ENCODE measurements at regions not wholly inside any gene's neighbourhood (a gene's known extent, or its start where the extent isn't known, plus 50 kb on each side); places are given as distances from the start of the nearest gene placed in this dataset.

DNA sequence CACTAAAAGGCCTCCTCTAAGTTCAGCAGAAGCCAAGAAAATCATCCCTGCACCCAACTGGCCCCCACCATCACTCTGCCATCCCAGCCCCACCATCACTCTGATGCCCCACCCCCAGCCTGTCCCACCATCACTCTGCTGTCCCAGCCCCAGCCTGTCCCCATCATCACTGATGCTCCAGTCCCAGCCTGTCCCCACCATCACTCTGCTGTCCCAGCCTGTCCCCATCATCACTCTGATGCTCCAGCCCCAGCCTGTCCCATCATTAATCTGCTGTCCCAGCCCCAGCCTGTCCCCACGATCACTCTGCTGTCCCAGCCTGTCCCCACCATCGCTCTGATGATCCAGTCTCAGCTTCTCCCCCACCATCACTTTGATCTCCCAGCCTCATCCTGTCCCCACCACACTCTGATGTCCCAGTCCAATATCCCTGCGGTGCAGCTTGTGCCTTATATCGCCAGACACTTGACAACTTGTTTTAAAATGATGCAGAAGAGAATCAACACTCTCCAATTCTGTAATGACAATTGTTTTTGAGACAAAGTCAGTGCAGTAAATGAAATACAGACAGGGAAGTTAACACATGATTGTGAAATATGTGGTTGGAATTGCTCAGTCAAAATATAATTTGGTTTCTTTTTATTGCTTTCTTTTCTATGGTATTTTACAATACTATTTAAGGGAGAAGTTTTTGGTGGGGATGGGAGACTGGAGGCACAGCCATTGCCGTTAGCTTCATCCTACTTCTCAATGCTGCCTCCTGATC is 100.8 kb downstream of the TNFAIP3 start:
- DNase-seq (no peak), ATAC-seq (no peak)
- Histone ChIP-seq H3K27me3 (no peaks in the 10 kb centered on the region), H3K4me3 (no peak overlapping the region), H3K4me1 (no peaks in the 10 kb centered on the region), H3K9me3 (no peaks in the 10 kb centered on the region), H3K27ac (no peak overlapping the region), H3K36me3 (no peaks in the 10 kb centered on the region)
- in situ Hi-C loops (cut with MboI; ENCODE audit: low sequenced_read_pairs in 4 of 4), result no loop called here
- TF ChIP-seq, protein P1, sequence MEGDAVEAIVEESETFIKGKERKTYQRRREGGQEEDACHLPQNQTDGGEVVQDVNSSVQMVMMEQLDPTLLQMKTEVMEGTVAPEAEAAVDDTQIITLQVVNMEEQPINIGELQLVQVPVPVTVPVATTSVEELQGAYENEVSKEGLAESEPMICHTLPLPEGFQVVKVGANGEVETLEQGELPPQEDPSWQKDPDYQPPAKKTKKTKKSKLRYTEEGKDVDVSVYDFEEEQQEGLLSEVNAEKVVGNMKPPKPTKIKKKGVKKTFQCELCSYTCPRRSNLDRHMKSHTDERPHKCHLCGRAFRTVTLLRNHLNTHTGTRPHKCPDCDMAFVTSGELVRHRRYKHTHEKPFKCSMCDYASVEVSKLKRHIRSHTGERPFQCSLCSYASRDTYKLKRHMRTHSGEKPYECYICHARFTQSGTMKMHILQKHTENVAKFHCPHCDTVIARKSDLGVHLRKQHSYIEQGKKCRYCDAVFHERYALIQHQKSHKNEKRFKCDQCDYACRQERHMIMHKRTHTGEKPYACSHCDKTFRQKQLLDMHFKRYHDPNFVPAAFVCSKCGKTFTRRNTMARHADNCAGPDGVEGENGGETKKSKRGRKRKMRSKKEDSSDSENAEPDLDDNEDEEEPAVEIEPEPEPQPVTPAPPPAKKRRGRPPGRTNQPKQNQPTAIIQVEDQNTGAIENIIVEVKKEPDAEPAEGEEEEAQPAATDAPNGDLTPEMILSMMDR (IDR thresholded peaks at IDR 0.05 in 4 of 5, conservative IDR thresholded peaks at IDR 0.05 in 1 of 5), result no peak
- no peak for TF ChIP-seq POLR2A (IDR thresholded peaks at IDR 0.05)
- intact Hi-C loops (cut with DNase I; ENCODE audit: low total_unique reads), result no loop called here

DNA sequence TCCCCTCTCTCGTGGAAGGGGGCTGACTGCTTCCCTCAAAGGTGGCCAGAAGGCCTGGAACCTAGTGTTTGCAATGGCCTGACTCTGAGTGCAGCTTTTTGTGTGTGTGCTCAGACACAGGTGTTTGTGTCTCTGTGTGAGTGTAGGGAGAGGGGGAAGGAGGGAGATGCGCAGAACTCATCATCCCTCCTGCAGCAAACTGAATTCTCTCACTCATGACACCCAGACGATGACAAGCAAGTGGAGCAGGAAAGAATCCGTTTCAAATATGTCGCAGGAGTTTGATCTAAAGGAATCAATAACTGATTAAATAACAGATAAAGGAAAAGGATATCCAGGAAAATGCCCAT is 101.4 kb downstream of the TNFAIP3 start:
- ATAC-seq (no peak), DNase-seq (no peak)
- Histone ChIP-seq H3K27ac (no peak overlapping the region), H3K4me3 (no peak overlapping the region), H3K4me1 (no peaks in the 10 kb centered on the region), H3K27me3 (no peaks in the 10 kb centered on the region), H3K9me3 (no peaks in the 10 kb centered on the region), H3K36me3 (no peaks in the 10 kb centered on the region)
- intact Hi-C loops (cut with DNase I; ENCODE audit: low total_unique reads) (no loop called here), in situ Hi-C loops (cut with MboI; ENCODE audit: low sequenced_read_pairs in 4 of 4) (no loop called here)
- TF ChIP-seq, protein P1 (IDR thresholded peaks at IDR 0.05 in 4 of 5, conservative IDR thresholded peaks at IDR 0.05 in 1 of 5), result no peak
- no peak for TF ChIP-seq POLR2A (IDR thresholded peaks at IDR 0.05)

DNA sequence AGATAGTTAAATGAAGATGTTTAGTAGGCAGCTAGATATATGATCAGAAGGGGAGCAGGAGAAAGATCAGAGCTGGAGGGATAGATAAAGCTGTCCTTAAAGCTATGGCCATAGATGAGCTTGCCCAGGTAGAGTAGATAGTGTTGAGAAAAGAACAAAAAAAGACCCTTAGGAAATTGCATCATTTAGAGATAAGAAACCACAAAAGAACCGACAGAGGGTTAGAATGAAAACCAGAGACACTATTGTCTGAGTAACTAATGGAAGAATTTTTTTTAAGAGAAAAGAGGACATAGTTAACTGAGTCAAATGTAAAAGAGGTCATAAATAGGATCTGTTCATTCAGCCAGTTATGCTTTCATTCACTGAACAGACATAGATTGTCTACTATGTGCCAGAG is 101.8 kb downstream of the TNFAIP3 start:
- in situ Hi-C loops (cut with MboI; ENCODE audit: low sequenced_read_pairs in 4 of 4) (no loop called here), intact Hi-C loops (cut with DNase I; ENCODE audit: low total_unique reads) (no loop called here)
- no peaks in the 10 kb centered on the region for H3K36me3 ChIP-seq
- no peak overlapping the region for H3K27ac ChIP-seq
- TF ChIP-seq POLR2A (IDR thresholded peaks at IDR 0.05), result no peak
- TF ChIP-seq, protein P1 (IDR thresholded peaks at IDR 0.05 in 4 of 5, conservative IDR thresholded peaks at IDR 0.05 in 1 of 5), result no peak
- ATAC-seq, result no peak
- no peak overlapping the region for H3K4me3 ChIP-seq
- no peak for DNase-seq
- no peaks in the 10 kb centered on the region for H3K9me3 ChIP-seq
- no peaks in the 10 kb centered on the region for H3K4me1 ChIP-seq
- H3K27me3 ChIP-seq, result no peaks in the 10 kb centered on the region

DNA sequence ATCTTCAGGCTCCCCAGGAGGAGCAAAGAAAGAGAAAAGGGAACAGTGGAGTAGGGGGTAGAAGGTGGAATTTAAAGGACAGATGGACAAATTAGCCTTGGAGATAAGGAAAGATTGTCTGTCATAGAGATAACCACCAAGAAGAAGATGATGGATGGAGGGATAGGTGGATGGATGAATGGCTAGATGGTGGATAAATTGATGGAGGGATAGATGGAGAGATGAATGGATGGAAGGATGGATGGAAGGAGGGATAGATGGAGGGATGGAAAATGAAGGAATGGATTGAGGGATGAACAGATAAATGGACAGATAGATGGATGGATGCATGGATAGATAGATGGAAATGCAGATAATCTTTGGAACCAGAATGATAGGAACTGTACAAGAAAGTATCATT is 102.8 kb downstream of the TNFAIP3 start:
- in situ Hi-C loops (cut with MboI; ENCODE audit: low sequenced_read_pairs in 4 of 4), result no loop called here
- H3K27ac ChIP-seq, result no peak overlapping the region
- no peak overlapping the region for H3K4me3 ChIP-seq
- H3K36me3 ChIP-seq, result no peaks in the 10 kb centered on the region
- no peaks in the 10 kb centered on the region for H3K9me3 ChIP-seq
- no peaks in the 10 kb centered on the region for H3K4me1 ChIP-seq
- no peaks in the 10 kb centered on the region for H3K27me3 ChIP-seq
- no peak for DNase-seq
- no peak for ATAC-seq
- intact Hi-C loops (cut with DNase I; ENCODE audit: low total_unique reads), result no loop called here
- TF ChIP-seq, protein P1 (IDR thresholded peaks at IDR 0.05 in 4 of 5, conservative IDR thresholded peaks at IDR 0.05 in 1 of 5), result no peak
- no peak for TF ChIP-seq POLR2A (IDR thresholded peaks at IDR 0.05)

DNA sequence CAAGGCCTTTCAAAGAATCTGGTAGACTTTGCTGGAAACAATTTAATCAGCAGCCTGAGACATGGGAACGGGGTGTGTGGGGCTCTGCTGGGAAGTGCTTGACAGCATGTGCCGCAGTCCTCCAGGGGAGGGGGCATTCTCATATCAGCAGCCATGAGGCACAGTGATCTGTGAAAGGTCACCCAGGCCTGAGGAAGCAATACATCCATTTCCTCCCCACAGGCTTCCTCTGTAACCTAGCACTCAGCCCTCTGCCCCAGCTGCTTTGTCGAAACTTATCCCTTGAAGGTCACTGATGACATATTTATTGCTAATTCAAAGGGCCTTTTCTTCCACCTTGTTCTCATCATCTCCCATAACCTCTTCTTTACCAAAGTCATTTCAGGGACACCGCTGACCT is 103.3 kb downstream of the TNFAIP3 start:
- no peaks in the 10 kb centered on the region for H3K36me3 ChIP-seq
- H3K4me1 ChIP-seq, result no peaks in the 10 kb centered on the region
- H3K4me3 ChIP-seq, result no peak overlapping the region
- H3K27ac ChIP-seq, result no peak overlapping the region
- intact Hi-C loops (cut with DNase I; ENCODE audit: low total_unique reads), result no loop called here
- no peaks in the 10 kb centered on the region for H3K27me3 ChIP-seq
- DNase-seq (no peak), ATAC-seq (no peak)
- in situ Hi-C loops (cut with MboI; ENCODE audit: low sequenced_read_pairs in 4 of 4), result no loop called here
- no peaks in the 10 kb centered on the region for H3K9me3 ChIP-seq
- TF ChIP-seq, protein P1 (IDR thresholded peaks at IDR 0.05 in 4 of 5, conservative IDR thresholded peaks at IDR 0.05 in 1 of 5), result no peak
- TF ChIP-seq POLR2A (IDR thresholded peaks at IDR 0.05), result no peak
